ENCODE measurements at regions not wholly inside any gene's neighbourhood (a gene's known extent, or its start where the extent isn't known, plus 50 kb on each side); places are given as distances from the start of the nearest gene placed in this dataset.

DNA sequence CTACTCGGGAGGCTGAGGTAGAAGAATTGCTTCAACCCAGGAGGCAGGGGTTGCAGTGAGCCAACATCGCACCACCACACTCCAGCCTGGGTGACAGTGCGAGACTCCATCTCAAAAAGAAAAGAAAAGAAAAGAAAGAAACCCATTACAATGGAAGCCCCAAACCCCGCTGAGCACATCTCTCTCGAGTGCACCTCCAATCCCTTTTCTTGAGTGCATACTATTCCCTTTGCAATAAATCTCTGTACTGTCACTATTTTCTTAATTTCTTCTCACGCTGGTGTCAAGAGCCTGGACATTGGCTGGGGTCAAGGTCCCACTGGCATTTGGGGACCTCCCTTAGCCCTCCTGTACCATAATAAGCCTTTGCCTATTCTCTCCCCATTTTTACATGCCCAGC lies 398.4 kb upstream of the EEF2KMT start:
- DNase-seq, result no peak

- no peak for DNase-seq
These were observed 392.9 kb upstream of the EEF2KMT start for GRCh38 chr16:5490499-5490898.

GRCh38 chr16:5488581-5488980 lies 391.0 kb upstream of the EEF2KMT start:
- DNase-seq, result no peak

- no peak for DNase-seq
These were observed 390.1 kb upstream of the EEF2KMT start for GRCh38 chr16:5487728-5488127.

GRCh38 chr16:5482256-5482655 lies 384.7 kb upstream of the EEF2KMT start:
- DNase-seq, result no peak

DNA sequence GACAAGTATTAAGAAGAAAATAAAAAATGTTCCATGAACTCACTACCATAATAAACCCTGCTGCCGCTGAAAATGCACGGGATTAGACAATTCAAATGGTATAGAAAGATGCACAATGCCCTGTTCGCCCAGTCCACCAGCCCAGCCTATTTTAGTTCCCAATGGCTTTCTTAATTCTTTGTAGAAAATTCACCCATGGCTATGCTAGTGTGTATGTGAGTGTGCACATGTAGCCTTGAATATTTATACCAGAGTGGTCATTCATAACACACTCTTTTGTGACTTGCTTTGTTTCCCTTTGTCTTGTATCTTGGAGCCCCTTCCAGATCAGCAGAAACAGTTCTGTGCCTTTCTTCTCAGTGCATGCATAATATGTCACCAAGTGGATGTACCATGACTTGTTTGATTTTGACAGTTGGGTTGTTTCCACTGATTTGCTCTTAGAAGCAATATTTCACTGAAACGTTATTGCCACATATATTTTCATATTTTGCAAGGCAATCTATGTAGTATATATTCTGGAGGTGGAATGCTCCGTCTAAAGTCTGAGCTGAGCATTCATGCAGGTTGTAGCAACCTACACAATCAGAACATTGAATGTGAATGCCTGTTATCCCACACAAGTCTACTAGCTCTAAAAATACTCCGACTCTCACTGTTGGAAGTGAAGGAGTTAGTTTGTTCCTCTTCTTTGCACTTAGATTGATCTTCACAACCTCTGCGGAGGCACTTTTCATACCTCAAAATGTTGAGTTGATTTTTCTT lies 383.0 kb upstream of the EEF2KMT start:
- DNase-seq, result no peak

- DNase-seq, result no peak
These were observed 382.3 kb upstream of the EEF2KMT start for GRCh38 chr16:5479926-5480325.

DNA sequence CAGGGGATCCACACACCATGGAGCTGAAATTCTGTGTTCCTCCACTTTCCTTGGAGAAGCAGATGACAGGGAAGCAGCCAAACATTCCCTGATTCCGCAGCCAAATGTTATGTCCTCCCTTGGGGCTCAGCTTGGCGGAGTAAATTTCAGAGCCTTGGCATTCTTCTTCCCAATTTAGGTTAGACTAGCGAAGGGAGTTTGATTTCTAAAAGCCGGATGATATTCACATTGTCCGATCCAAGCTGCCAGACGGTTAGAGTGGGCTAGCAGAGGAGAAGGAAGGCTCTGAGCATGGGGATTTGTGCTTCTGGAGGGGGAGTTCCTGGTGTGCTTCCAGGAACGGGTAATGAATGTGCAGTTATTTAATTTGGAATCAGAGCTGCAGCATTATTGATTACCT lies 380.4 kb upstream of the EEF2KMT start:
- no peak for DNase-seq

- DNase-seq, result no peak
These were observed 379.7 kb upstream of the EEF2KMT start for GRCh38 chr16:5477251-5477650.

GRCh38 chr16:5472552-5472951 lies 375.0 kb upstream of the EEF2KMT start:
- no peak for DNase-seq

- DNase-seq, result no peak
These were observed 370.9 kb upstream of the EEF2KMT start for GRCh38 chr16:5468488-5468887.

DNA sequence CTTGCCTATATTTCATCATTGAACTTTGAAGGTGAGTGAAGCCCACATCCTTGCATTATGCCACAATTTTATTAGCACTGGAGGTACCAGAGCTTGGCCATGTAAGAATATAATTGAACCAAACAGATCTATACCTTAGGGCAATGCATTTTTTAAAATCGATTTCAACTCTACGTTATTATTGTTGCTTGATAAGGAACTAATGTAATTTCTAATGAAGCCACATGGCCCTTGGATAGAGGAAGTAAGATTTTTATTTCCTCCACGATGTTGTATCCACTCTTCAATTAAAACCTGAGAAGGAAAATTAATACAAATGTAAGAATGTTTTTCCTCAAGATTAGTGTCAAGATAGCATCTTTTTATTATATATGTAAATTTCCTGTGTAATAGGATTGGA lies 370.0 kb upstream of the EEF2KMT start:
- DNase-seq, result no peak

- DNase-seq, result no peak
These were observed 369.0 kb upstream of the EEF2KMT start for GRCh38 chr16:5466551-5466950.

DNA sequence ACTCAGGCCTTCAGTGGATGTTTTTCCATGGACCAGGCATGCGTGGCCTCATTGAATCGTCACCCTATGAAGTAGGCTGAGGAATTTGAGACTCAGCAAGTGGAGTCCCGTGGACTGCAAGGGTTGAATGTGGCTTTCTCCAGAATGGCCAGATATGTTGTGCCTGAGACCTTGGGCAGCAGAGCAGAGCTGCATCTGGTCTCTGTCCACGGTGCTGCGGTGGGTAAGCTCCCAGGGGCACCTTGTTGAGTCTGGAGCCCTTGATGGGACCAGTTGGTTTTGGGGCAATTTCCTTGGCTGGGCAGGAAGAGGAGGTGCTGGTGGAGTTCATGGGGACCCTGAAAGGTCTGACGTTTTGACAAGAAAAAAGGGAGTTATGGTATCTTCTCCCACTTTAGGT lies 368.1 kb upstream of the EEF2KMT start:
- DNase-seq, result no peak

DNA sequence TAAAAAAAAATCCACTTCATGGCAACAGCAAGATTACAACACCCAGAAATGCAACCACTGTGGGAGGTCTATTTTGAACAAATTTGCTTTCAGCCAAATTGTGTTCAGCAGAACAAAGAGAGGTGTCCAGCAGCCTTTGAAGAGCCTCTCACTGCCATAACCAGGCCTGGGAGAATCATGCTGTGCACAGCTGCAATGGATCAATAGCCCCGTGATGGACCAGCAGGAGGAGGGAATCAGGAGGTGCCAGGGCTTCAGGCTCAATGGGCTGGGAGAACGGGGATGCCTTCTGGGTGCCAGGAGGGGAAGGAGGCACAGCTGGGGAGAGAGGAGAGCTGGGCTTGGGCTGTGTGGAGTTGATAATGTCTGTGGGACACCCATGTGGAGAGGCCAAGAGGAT lies 366.2 kb upstream of the EEF2KMT start:
- DNase-seq, result no peak

DNA sequence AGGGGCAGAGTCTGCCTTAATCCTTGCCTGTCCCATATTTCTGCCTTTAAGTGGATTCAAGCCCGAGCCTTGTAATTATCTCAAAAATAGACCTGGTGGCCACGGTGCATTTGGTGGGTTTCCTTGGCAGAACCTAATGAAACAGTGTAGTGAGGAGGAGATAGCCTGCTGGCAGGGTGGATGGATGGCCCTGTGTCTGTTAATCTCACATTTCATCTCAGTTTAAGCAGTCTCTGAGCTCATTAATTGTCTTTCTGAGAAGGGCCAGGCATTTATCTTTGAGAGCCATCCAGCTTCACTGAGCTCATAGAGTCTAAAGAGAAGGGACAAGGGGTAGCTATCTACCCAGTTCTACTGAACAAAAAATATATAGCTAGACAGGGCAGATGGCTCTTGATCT lies 364.0 kb upstream of the EEF2KMT start:
- no peak for DNase-seq

DNA sequence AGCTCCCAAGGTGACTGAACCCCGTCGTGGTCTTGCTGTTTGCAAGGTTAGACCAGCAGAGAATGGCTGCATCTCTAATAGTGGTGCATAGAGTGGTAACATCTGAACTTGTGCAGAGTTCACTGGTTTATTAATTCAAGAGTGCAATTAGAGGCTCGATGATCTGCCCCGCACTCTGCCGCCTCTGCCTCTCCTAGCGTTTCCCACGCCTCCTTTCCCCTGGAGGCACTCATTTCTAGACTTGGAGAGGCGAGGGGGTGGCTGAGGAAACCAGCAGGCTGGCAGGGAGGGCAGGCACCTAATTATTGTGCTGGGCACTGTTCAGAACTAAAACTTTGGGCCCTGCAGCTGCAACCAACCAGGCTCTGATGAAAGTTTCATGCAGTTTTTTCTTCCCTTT lies 363.5 kb upstream of the EEF2KMT start:
- DNase-seq, result no peak

DNA sequence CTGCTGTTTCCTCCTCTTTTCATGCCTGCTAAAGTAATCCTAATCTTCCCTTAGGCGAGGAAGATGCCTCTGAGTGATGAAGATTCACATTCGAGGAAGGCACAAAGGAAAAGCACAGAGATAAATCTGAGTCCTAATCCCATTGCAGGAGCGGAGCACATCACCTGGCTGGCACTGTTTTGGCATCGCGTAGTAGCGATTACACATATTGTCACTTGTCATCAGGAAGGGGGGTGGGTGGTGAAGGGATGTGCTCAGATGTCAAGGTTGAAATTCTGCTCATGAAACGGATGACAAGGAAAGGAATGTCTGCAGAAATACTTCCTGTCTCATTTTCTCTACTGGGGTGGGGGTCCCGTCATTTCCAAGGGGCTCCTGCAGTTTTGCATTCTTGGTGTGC lies 363.1 kb upstream of the EEF2KMT start:
- DNase-seq, result no peak

- DNase-seq, result no peak
These were observed 362.3 kb upstream of the EEF2KMT start for GRCh38 chr16:5459863-5460262.

- no peak for DNase-seq
These were observed 357.5 kb upstream of the EEF2KMT start for GRCh38 chr16:5455110-5455509.

DNA sequence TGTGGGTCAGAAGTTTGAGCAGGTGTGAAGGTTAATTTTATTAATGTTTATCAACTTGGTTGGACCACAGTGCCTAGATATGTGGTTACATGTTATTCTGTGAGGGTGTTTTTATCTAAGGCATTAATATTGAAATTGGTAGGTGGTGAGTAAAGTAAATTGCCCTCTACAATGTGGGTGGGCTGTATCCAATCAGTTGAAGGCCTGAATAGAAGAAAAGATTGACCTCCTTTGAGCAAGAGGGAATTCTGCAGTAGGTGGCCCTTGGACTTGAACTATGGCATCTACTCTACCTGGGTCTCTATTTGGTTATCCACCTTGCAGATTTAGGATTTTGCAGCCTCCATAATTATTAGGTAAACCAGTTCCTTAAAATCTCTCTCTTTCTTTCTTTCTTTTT lies 356.8 kb upstream of the EEF2KMT start:
- no peak for DNase-seq

- no peak for DNase-seq
These were observed 354.0 kb upstream of the EEF2KMT start for GRCh38 chr16:5451641-5452040.

GRCh38 chr16:5450409-5451104 lies 353.0 kb upstream of the EEF2KMT start:
- no peak for DNase-seq

DNA sequence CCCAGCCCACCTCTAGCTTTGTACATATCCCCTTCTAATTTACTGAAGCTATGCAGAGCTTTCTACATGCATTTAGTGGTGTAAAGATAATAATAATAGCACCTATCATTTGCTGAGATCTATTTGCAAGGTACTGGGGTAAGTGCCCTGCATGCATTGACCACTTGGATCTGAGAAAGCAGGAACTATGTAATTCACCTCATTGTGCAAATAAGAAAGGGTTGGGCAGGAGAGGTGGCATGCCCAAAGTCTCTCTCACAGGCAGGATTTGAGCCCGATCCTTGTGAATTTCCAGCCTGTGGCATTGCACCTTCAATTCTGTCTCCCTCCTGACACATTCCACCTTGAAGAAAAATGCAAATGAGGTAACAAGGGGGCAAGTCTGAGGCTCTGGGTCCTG lies 352.3 kb upstream of the EEF2KMT start:
- DNase-seq, result no peak

DNA sequence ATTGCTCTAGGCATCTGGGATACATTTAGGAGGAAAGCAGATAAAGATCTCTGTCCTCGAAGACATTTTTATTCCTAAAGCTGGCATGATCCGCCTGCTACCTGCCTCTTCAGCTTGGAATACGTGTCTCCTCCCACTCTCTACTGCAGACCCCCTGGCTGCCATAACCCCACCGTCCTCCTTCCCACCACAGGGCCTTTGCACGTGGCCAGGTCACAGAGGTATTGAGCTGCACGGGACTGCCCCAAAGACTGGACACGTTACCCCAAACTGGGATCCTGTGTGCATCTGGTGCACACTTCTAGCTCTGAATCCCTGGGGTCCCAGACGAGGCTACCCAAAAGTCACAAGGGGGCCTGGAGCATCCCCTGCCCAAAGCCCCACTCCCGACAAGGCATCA lies 351.2 kb upstream of the EEF2KMT start:
- no peak for DNase-seq

Measured in NCI-H526 treated with DMSO at 0.1 percent for 48 hours (cell line).